Retinal pigment epithelial cell (primary cell): ENCODE measurements at regions not wholly inside any gene's neighbourhood (a gene's known extent, or its start where the extent isn't known, plus 50 kb on each side); places are given as distances from the start of the nearest gene placed in this dataset.

Experiments
- DNase-seq: peaks from one replicate; pipeline ENCODE4 v3.0.0-alpha.2; 2010; ENCODE audit warnings: low read depth
- H3K4me3 ChIP-seq: 2 replicates; pipeline ENCODE4 v1.5.1; 2011; ENCODE audit warnings: mild to moderate bottlenecking, low read length, control low read depth, moderate library complexity
- TF ChIP-seq, protein P1 (sequence below): conservative IDR thresholded peaks from 2 replicates; pipeline ENCODE4 v1.5.1; 2011; ENCODE audit warnings: low read depth, low read length, control low read depth, inconsistent platforms

DNA sequence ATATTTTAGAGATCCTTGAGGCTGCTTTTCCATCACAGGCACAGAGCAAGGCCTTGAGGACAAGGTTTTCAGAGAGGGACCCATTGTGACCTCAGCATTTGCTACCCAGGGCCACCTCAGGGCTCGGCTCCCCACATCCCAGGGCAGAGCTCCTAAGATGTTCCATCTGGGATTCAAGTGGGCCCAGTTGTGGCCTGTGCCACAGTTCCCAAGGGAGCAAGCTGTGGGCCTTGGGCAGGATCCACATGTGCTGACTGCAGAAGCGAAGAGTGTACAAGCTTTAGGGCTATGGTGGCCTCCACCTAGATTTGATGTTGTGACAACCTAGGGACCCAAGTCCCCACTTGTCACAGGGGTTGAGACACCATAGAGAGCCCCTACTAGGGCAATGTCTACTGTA lies 608.1 kb downstream of the HACE1 start:
- no peak overlapping the region for H3K4me3 ChIP-seq
- TF ChIP-seq, protein P1, sequence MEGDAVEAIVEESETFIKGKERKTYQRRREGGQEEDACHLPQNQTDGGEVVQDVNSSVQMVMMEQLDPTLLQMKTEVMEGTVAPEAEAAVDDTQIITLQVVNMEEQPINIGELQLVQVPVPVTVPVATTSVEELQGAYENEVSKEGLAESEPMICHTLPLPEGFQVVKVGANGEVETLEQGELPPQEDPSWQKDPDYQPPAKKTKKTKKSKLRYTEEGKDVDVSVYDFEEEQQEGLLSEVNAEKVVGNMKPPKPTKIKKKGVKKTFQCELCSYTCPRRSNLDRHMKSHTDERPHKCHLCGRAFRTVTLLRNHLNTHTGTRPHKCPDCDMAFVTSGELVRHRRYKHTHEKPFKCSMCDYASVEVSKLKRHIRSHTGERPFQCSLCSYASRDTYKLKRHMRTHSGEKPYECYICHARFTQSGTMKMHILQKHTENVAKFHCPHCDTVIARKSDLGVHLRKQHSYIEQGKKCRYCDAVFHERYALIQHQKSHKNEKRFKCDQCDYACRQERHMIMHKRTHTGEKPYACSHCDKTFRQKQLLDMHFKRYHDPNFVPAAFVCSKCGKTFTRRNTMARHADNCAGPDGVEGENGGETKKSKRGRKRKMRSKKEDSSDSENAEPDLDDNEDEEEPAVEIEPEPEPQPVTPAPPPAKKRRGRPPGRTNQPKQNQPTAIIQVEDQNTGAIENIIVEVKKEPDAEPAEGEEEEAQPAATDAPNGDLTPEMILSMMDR: no peak
- DNase-seq: no peak

DNA sequence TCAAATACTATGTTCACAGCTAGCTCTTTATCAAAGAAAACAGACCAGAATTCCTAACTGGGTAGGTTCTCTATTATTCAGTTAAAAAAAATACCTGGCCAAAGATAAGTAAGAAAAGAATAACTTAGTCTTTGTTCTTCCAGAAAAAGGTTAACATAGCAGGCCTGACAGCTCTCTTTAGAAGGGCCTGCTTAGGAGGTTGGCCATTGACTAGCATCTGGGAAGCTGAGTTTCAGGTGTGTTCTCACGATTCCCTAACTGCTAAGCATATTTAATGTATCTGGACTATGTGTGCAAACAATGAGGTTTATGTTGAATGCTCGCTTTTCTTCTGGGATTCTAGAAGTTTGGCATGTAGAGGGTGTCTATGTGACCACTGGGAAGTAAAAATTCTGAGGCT lies 618.9 kb downstream of the HACE1 start:
- no peak for DNase-seq
- TF ChIP-seq, protein P1: no peak

DNA sequence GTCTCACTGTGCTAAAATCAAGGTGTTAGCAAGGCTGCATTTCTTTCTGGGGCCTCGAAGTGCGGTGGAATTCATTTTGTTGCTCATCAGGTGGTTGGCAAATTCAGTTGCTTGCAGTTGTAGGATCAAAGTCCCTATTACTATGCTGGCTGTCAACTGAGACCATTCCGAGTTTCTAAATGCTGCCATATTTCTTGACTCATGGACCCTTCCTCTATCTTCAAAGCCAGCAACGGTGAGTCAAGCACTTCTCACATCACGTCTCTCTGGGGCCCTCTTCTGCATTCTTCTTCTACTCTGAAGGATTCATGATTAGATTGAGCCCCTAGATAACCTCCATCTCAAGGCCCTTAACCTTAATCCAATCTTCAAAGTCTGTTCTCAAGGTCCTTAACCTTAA lies 619.7 kb downstream of the HACE1 start:
- TF ChIP-seq, protein P1: no peak
- H3K4me3 ChIP-seq: no peak overlapping the region
- no peak for DNase-seq

More for the DNA sequence above, 618.9 kb downstream of the HACE1 start:
- H3K4me3 ChIP-seq: no peak overlapping the region

DNA sequence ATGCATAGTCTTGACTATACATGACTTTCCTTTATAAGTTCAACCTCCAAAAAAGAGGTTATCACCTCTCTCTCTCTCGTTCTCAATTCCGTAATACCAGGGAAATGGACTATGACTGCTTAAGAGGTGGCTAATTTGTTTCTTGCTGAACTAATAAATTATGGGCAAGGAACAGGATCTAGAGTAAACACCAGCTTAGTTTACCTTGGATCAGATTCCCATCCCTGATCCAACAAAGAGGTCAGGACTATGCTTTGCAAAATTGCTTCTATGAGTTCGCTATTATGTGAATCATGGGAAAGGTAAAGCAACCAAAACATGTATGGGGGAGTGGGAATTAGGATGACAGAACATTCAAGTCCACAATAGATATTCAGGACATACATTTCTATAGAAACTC lies 630.7 kb downstream of the HACE1 start:
- DNase-seq: no peak
- TF ChIP-seq, protein P1: no peak
- no peak overlapping the region for H3K4me3 ChIP-seq

DNA sequence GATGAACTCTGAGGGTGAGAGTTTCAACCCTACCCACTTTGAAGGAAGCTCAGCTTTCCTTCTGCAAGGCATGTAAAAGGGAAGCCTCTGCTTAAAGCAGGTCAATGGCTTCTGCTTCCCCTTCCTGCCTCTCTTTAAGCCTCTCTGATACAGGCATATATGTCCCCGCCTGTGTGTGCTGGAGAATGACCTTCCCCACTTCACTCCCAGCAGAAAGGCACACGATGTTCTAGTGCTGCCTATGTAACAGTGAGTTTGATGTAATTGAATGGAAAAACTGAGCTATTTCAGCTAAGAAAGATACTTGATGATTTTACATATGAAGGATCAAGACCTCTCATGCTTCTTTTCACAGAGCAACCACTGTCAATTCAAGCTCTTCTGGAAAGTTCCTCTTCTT lies 632.2 kb downstream of the HACE1 start:
- TF ChIP-seq, protein P1: no peak

DNA sequence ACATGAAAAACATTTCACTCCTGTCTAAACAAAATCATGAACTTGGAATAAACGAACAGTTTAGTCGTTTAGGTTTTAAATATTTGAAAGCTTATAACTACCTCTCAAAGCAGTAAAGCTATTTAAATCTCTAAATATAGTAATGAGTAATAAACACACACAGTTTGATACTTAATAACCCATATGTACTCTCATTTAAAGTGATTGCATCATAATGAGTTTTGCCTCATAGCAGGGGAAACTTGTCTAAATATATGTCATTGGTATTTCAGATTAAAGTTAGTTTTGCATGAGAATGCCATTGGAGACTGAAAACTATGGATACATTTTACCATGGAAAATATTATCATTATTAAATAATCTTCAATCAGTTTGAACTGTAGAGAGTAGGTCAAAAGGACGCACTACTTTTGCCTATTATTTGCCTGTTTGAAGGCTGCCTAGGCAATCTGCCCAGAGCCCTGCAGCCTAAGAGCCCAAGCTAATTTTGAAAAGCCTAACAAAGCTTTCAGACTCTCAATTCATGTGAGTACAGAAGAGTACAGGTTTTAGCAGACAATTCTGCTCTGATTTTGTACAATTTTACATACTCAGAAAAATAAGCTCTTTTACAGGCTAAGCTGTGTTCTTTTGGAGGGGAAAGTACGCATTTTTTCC lies 632.8 kb downstream of the HACE1 start:
- no peak overlapping the region for H3K4me3 ChIP-seq
- TF ChIP-seq, protein P1: no peak

More for the DNA sequence above, 632.2 kb downstream of the HACE1 start:
- H3K4me3 ChIP-seq: no peak overlapping the region
- no peak for DNase-seq

DNA sequence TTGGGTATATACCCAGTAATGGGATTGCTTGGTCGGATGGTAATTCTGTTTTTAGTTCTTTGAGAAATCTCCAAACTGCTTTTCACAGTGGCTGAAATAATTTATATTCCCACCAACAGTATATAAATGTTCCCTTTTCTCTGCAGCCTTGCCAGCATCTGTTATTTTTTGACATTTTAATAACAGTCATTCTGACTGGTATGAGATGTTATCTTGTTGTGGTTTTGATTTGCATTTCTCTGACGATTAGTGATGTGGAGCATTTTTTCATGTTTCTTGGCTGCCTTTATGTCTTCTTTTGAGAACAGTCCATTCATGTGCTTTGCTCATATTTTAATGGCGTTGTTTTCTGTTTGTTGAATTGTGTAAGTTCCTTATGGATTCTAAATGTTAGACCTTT lies 641.6 kb downstream of the HACE1 start:
- DNase-seq: peak; percentile 72
- no peak overlapping the region for H3K4me3 ChIP-seq
- TF ChIP-seq, protein P1: no peak

More for the DNA sequence above, 632.8 kb downstream of the HACE1 start:
- peak; percentile 40 for DNase-seq
